Sigmoid colon (tissue), 3 donors: ENCODE measurements at regions not wholly inside any gene's neighbourhood (a gene's known extent, or its start where the extent isn't known, plus 50 kb on each side); places are given as distances from the start of the nearest gene placed in this dataset.

ENCODE experiments used
- CTCF ChIP-seq, 4 experiments: fragments of 450-650 bp in 3 of 4; fragments of 200-600 bp in 1 of 4; IDR thresholded peaks; one replicate each; pipeline ENCODE4 v1.5.1; 2016 to 2019; ENCODE audit warnings: antibody characterized with exemption in 4 of 4, mild to moderate bottlenecking in 3 of 4, moderate library complexity in 2 of 4
- POLR2A ChIP-seq, 2 donors: fragments of 450-650 bp; IDR thresholded peaks; one replicate each; pipeline ENCODE4 v1.6.1; 2016; ENCODE audit warnings: antibody characterized with exemption in 2 of 2, mild to moderate bottlenecking in 2 of 2, moderate library complexity in 2 of 2

DNA sequence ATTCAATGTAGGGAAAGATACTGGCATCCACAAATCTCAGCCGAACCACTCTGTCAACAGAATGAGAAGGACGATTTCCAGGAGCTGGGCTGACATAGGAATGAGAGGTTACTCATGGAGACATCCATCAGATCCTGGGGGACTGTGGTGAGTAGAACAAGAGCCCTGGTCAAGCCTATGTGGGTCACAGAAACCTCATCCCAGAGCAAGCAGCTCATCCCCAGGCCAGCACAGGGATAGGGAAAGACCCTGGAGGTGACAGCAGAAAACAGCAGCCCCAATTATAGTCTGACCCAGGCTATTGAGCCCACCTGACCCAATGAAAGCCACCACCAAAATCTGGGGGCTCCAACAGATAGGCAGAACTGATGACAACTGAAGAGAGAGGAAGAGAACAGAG, 128.0 kb upstream of the SERPIND1 start:
- TF ChIP-seq POLR2A (IDR thresholded peaks at IDR 0.05) (no peak), CTCF (IDR thresholded peaks at IDR 0.05) (no peak)
